Mesodermal cell (in vitro differentiated cells): ENCODE measurements at regions not wholly inside any gene's neighbourhood (a gene's known extent, or its start where the extent isn't known, plus 50 kb on each side); places are given as distances from the start of the nearest gene placed in this dataset.

Experiments used
- H3K27ac ChIP-seq: 2 replicates; pipeline ENCODE4 v1.7.0; 2013; ENCODE audit warnings: mild to moderate bottlenecking, low read depth, low read length, moderate library complexity; ENCODE audit not compliant: severe bottlenecking
- H3K36me3 ChIP-seq: 2 replicates; pipeline ENCODE4 v1.7.1; 2013; ENCODE audit warnings: mild to moderate bottlenecking, low read length, moderate library complexity; ENCODE audit not compliant: control insufficient read depth, insufficient read depth
- H3K4me1 ChIP-seq: one replicate; pipeline ENCODE4 v1.7.1; 2013; ENCODE audit warnings: mild to moderate bottlenecking, low read length; ENCODE audit not compliant: insufficient read depth, control insufficient read depth, poor library complexity, severe bottlenecking
- H3K4me3 ChIP-seq: 2 replicates; pipeline ENCODE4 v1.7.0; 2013; ENCODE audit warnings: low read length, control low read depth, mild to moderate bottlenecking; ENCODE audit not compliant: insufficient read depth, poor library complexity, severe bottlenecking; ENCODE audit errors: extremely low read depth
- H3K9me3 ChIP-seq: 2 replicates; pipeline ENCODE4 v1.7.1; 2013; ENCODE audit warnings: mild to moderate bottlenecking, low read length, moderate library complexity; ENCODE audit not compliant: control insufficient read depth
- WGBS, 2 experiments: methylation state at CpG; one replicate each; pipeline ENCODE4 v1.1.5; 2013; ENCODE audit warnings: missing lambda C conversion rate in 2 of 2; ENCODE audit not compliant: insufficient coverage in 2 of 2; 5-methylcytosine and 5-hydroxymethylcytosine counted together

- peak overlapping the region; percentile 11 for H3K27ac ChIP-seq
- H3K36me3 ChIP-seq, result no peaks in the 10 kb centered on the region
- WGBS, 2 experiments, result 100% methylated on average over 1 of the region's 2 CpGs; no CpG with 5 or more reads in 1 of the 2 experiments
These were observed 217.8 kb upstream of the SEMA3A start for GRCh38 chr7:84412161-84412969.

DNA sequence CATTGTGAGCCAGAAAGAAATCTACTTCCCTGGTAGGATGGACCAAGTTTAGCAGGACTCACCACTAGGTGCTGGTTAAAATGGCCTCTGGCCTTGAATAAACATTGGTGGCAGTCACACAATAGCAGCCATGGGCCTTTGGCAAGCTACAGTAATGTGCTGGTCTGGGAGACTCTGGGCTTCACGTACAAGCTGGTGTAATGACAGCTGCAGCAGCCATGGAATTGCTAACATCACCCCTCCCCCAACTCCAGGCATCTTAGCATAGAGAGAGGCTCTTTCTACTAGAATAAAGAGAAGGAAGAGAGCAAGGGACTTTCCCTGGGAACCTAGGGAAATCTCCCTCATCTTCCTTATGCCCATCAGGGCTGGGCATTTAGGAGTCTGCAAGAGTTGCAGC lies 205.1 kb upstream of the SEMA3A start:
- Histone ChIP-seq H3K4me1 (no peaks in the 10 kb centered on the region), H3K4me3 (no peak overlapping the region), H3K36me3 (no peaks in the 10 kb centered on the region), H3K9me3 (peaks cover 11% of the 10 kb centered on the region), H3K27ac (no peak overlapping the region)
- WGBS, 2 experiments, result no CpG with 5 or more reads among the region's 1 CpG

More at GRCh38 chr7:84412161-84412969, 217.8 kb upstream of the SEMA3A start:
- Histone ChIP-seq H3K4me1 (peaks cover 6% of the 10 kb centered on the region), H3K9me3 (no peaks in the 10 kb centered on the region), H3K4me3 (no peak overlapping the region)

GRCh38 chr7:84394219-84394618 lies 199.6 kb upstream of the SEMA3A start:
- Histone ChIP-seq H3K27ac (no peak overlapping the region), H3K4me1 (no peaks in the 10 kb centered on the region), H3K9me3 (no peaks in the 10 kb centered on the region), H3K4me3 (no peak overlapping the region), H3K36me3 (no peaks in the 10 kb centered on the region)

- no peaks in the 10 kb centered on the region for H3K36me3 ChIP-seq
- no peak overlapping the region for H3K4me3 ChIP-seq
- no peak overlapping the region for H3K27ac ChIP-seq
- H3K9me3 ChIP-seq, result no peaks in the 10 kb centered on the region
- H3K4me1 ChIP-seq, result no peaks in the 10 kb centered on the region
These were observed 199.2 kb upstream of the SEMA3A start for GRCh38 chr7:84393786-84394185.

DNA sequence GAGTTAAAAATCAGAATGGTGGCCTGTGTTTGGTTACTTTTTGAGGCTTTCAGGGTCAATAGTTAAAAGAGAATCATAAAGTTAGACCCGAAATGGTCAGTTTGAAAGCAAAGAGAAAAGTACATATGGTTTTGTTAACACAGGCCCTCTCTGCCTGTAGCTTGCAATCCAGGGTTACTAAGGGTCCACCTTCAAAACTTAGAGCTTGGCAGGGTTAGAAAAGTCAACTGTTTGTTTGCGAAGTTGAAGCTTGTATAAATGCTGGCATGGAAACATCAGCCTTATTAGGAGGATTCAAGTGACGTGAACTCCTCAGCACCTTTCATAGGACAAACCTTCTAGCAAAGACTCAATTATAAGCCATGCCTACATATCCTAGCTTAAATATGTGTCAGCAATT lies 196.3 kb upstream of the SEMA3A start:
- Histone ChIP-seq H3K9me3 (no peaks in the 10 kb centered on the region), H3K4me3 (no peak overlapping the region), H3K27ac (no peak overlapping the region), H3K36me3 (no peaks in the 10 kb centered on the region), H3K4me1 (no peaks in the 10 kb centered on the region)
- 90 to 100% methylated on average over 1 of the region's 3 CpGs for WGBS, 2 experiments

DNA sequence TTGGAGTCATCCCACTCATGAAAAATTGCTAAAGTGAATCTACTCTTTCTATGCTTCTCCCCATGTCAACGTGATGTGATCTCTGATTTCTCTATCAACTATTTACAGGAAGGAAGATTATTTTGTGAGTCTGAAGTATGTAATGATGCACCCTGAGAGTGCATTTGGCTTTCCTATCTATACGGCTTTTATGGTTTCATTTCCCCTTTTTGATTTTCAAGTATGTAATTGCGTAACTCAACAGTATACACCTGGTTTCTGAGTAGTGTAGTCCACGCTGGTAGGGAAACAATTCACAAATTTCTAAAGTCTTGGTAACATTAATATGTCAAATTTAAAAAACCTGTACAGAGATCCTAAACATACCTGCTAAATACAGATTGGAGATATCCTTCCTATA lies 194.7 kb upstream of the SEMA3A start:
- Histone ChIP-seq H3K4me1 (no peaks in the 10 kb centered on the region), H3K9me3 (no peaks in the 10 kb centered on the region), H3K36me3 (no peaks in the 10 kb centered on the region), H3K4me3 (no peak overlapping the region), H3K27ac (no peak overlapping the region)
- no CpG with 5 or more reads among the region's 4 CpGs for WGBS, 2 experiments

DNA sequence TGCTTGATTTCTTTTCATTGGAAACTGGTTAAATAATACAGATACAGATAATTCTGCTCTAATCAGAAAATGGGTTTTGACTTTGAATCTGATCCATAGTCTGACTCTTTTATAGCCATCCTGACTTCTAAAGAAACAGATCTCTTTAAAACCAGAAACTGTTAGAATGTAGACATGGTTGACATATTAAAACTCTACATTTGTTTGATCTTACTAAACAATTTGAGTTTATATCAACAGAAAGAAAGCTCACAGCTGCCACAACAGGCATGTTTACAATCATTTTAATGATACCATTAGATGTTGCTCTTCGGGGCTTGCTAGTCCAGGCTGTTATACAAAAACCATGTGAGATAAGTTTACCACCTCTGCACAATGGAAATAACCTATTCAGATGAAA lies 193.0 kb upstream of the SEMA3A start:
- 100% methylated on average over 1 of the region's 1 CpG; no CpG with 5 or more reads in 1 of the 2 experiments for WGBS, 2 experiments
- H3K4me1 ChIP-seq, result no peaks in the 10 kb centered on the region

DNA sequence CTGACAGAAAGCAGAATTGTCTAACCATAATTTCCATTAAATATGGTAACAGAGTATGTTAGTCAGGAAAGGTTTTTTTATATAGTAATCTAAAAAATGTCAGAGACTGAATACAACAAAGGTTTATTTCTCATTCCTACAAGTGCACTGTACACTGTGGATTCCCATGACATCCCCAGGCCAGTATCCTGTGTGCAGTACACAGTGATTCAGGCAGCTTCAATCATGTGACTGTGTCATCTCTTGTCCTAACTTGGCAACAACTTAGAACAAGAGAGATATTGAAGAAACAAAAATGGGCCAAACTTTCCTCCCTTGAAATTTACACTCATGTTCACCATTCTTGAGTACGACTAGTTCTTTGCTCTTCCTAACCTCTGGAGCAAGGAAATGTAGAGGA lies 189.8 kb upstream of the SEMA3A start:
- no peaks in the 10 kb centered on the region for H3K4me1 ChIP-seq
- no peaks in the 10 kb centered on the region for H3K36me3 ChIP-seq
- H3K9me3 ChIP-seq, result no peaks in the 10 kb centered on the region
- WGBS, 2 experiments, result no CpG with 5 or more reads among the region's 1 CpG
- H3K4me3 ChIP-seq, result no peak overlapping the region
- H3K27ac ChIP-seq, result no peak overlapping the region

More for the DNA sequence above, 193.0 kb upstream of the SEMA3A start:
- H3K9me3 ChIP-seq, result no peaks in the 10 kb centered on the region
- no peak overlapping the region for H3K4me3 ChIP-seq
- no peak overlapping the region for H3K27ac ChIP-seq
- H3K36me3 ChIP-seq, result no peaks in the 10 kb centered on the region

- Histone ChIP-seq H3K4me1 (no peaks in the 10 kb centered on the region), H3K36me3 (no peaks in the 10 kb centered on the region), H3K9me3 (no peaks in the 10 kb centered on the region), H3K27ac (no peak overlapping the region), H3K4me3 (no peak overlapping the region)
- no CpG with 5 or more reads among the region's 1 CpG for WGBS, 2 experiments
These were observed 184.9 kb upstream of the SEMA3A start for GRCh38 chr7:84379446-84379845.

- no peaks in the 10 kb centered on the region for H3K36me3 ChIP-seq
- WGBS, 2 experiments, result 82 to 89% methylated on average over 1 to 3 of the region's 4 CpGs
- no peak overlapping the region for H3K27ac ChIP-seq
- H3K9me3 ChIP-seq, result no peaks in the 10 kb centered on the region
- no peak overlapping the region for H3K4me3 ChIP-seq
- no peaks in the 10 kb centered on the region for H3K4me1 ChIP-seq
These were observed 178.1 kb upstream of the SEMA3A start for GRCh38 chr7:84372712-84373111.

- Histone ChIP-seq H3K27ac (peak overlapping the region; percentile 0), H3K4me1 (no peaks in the 10 kb centered on the region)
- WGBS, 2 experiments, result 92% methylated on average over 2 of the region's 3 CpGs; no CpG with 5 or more reads in 1 of the 2 experiments
These were observed 177.6 kb upstream of the SEMA3A start for GRCh38 chr7:84372155-84372621.

More at GRCh38 chr7:84372155-84372621, 177.6 kb upstream of the SEMA3A start:
- no peaks in the 10 kb centered on the region for H3K9me3 ChIP-seq
- H3K4me3 ChIP-seq, result no peak overlapping the region
- no peaks in the 10 kb centered on the region for H3K36me3 ChIP-seq
